Panc1 (cell line): ENCODE measurements at regions not wholly inside any gene's neighbourhood (a gene's known extent, or its start where the extent isn't known, plus 50 kb on each side); places are given as distances from the start of the nearest gene placed in this dataset.

Source experiments
- POLR2AphosphoS5 ChIP-seq: IDR thresholded peaks from 2 replicates; pipeline ENCODE4 v1.6.1; 2012; ENCODE audit warnings: mild to moderate bottlenecking, low read depth, low read length, moderate library complexity
- SIN3A ChIP-seq: IDR thresholded peaks from 2 replicates; pipeline ENCODE4 v1.6.1; 2012; ENCODE audit warnings: low read depth, mild to moderate bottlenecking, low read length, moderate library complexity, borderline replicate concordance; ENCODE audit not compliant: insufficient read depth
- TCF7L2 ChIP-seq: IDR thresholded peaks from 2 replicates; pipeline ENCODE4 v1.6.1; 2011; ENCODE audit warnings: mild to moderate bottlenecking, low read depth, low read length, inconsistent platforms
- TF ChIP-seq, protein P1 (sequence below): fragments of 450-650 bp; IDR thresholded peaks from 2 replicates; pipeline ENCODE4 v1.5.1; 2017; ENCODE audit warnings: mild to moderate bottlenecking

DNA sequence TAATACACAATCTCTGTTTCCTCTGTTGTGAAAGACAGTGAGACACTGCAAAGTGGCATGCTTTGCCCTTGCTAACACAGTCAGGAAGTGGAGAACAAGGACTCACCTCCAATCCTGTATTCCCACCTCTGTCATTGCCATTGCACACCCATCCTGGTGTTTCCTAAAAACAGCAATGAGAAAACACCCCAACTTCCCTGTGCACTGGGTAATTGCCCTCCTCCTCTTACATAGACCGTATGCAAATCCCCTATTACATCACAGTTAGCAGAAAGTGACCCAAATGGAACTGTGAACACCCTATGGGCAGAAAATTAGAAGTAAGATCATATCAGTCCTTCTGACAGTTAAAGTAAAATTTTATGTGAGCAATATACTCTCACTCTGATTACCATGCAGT, 355.5 kb downstream of the BCL11B start:
- TF ChIP-seq, protein P1, sequence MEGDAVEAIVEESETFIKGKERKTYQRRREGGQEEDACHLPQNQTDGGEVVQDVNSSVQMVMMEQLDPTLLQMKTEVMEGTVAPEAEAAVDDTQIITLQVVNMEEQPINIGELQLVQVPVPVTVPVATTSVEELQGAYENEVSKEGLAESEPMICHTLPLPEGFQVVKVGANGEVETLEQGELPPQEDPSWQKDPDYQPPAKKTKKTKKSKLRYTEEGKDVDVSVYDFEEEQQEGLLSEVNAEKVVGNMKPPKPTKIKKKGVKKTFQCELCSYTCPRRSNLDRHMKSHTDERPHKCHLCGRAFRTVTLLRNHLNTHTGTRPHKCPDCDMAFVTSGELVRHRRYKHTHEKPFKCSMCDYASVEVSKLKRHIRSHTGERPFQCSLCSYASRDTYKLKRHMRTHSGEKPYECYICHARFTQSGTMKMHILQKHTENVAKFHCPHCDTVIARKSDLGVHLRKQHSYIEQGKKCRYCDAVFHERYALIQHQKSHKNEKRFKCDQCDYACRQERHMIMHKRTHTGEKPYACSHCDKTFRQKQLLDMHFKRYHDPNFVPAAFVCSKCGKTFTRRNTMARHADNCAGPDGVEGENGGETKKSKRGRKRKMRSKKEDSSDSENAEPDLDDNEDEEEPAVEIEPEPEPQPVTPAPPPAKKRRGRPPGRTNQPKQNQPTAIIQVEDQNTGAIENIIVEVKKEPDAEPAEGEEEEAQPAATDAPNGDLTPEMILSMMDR, result no peak
- TF ChIP-seq POLR2AphosphoS5 (no peak), SIN3A (no peak), TCF7L2 (no peak)
